ENCODE measurements at regions not wholly inside any gene's neighbourhood (a gene's known extent, or its start where the extent isn't known, plus 50 kb on each side); places are given as distances from the start of the nearest gene placed in this dataset.

- no peak for TF ChIP-seq CTCF (IDR thresholded peaks at IDR 0.05)
- no peak for TF ChIP-seq POLR2AphosphoS5 (IDR thresholded peaks at IDR 0.05)
- no peak for TF ChIP-seq POLR2A (IDR thresholded peaks at IDR 0.05)
- TF ChIP-seq EP300 (IDR thresholded peaks at IDR 0.05; ENCODE audit: low read depth) = no peak
- H3K27ac ChIP-seq = no peak overlapping the region
- DNase-seq = no peak
- no peaks in the 10 kb centered on the region for H3K27me3 ChIP-seq
- in situ Hi-C loops (cut with MboI; ENCODE audit: low pct_ligation_motif_present in 1 of 4, low pct_unique_long_range_greater_than_20kb in 1 of 4, low sequenced_read_pairs in 3 of 4) = no loop called here
- intact Hi-C loops (cut with DNase I; ENCODE audit: low total_unique reads) = no loop called here
- H3K4me3 ChIP-seq = no peak overlapping the region
- H3K9me3 ChIP-seq = no peaks in the 10 kb centered on the region
- no peaks in the 10 kb centered on the region for H3K4me1 ChIP-seq
- 63 to 65% methylated on average over 1 to 4 of the region's 4 CpGs for WGBS, 2 donors (ENCODE audit: low coverage in 1 of 2)
- H3K36me3 ChIP-seq = no peaks in the 10 kb centered on the region
Measured at GRCh38 chr9:88732128-88732527, 197.2 kb downstream of the NXNL2 start.

GRCh38 chr9:88733651-88734421, 198.9 kb downstream of the NXNL2 start:
- Histone ChIP-seq H3K36me3 (no peaks in the 10 kb centered on the region), H3K4me1 (no peaks in the 10 kb centered on the region), H3K27me3 (no peaks in the 10 kb centered on the region), H3K9me3 (no peaks in the 10 kb centered on the region), H3K4me3 (no peak overlapping the region), H3K27ac (no peak overlapping the region)
- in situ Hi-C loops (cut with MboI; ENCODE audit: low pct_ligation_motif_present in 1 of 4, low pct_unique_long_range_greater_than_20kb in 1 of 4, low sequenced_read_pairs in 3 of 4) = no loop called here
- intact Hi-C loops (cut with DNase I; ENCODE audit: low total_unique reads) = no loop called here
- WGBS, 2 donors (ENCODE audit: low coverage in 1 of 2) = 71 to 77% methylated on average over 5 to 8 of the region's 8 CpGs
- no peak for TF ChIP-seq POLR2A (IDR thresholded peaks at IDR 0.05)
- TF ChIP-seq POLR2AphosphoS5 (IDR thresholded peaks at IDR 0.05) = no peak
- no peak for TF ChIP-seq CTCF (IDR thresholded peaks at IDR 0.05)
- no peak for TF ChIP-seq EP300 (IDR thresholded peaks at IDR 0.05; ENCODE audit: low read depth)
- no peak for DNase-seq

GRCh38 chr9:88734527-88734926, 199.5 kb downstream of the NXNL2 start:
- intact Hi-C loops (cut with DNase I; ENCODE audit: low total_unique reads) (no loop called here), in situ Hi-C loops (cut with MboI; ENCODE audit: low pct_ligation_motif_present in 1 of 4, low pct_unique_long_range_greater_than_20kb in 1 of 4, low sequenced_read_pairs in 3 of 4) (no loop called here)

GRCh38 chr9:88736136-88736637, 201.2 kb downstream of the NXNL2 start:
- Histone ChIP-seq H3K4me3 (no peak overlapping the region), H3K27ac (no peak overlapping the region), H3K9me3 (no peaks in the 10 kb centered on the region), H3K4me1 (no peaks in the 10 kb centered on the region), H3K27me3 (no peaks in the 10 kb centered on the region), H3K36me3 (no peaks in the 10 kb centered on the region)
- in situ Hi-C loops (cut with MboI; ENCODE audit: low pct_ligation_motif_present in 1 of 4, low pct_unique_long_range_greater_than_20kb in 1 of 4, low sequenced_read_pairs in 3 of 4) (no loop called here), intact Hi-C loops (cut with DNase I; ENCODE audit: low total_unique reads) (loop anchor here (1.0 to 5.0 kb wide), 2 partner anchors 23 to 539 kb away; no protein-coding TSS in a partner anchor)
- DNase-seq = no peak
- no peak for TF ChIP-seq CTCF (IDR thresholded peaks at IDR 0.05)
- TF ChIP-seq POLR2A (IDR thresholded peaks at IDR 0.05) = no peak
- no peak for TF ChIP-seq EP300 (IDR thresholded peaks at IDR 0.05; ENCODE audit: low read depth)
- no peak for TF ChIP-seq POLR2AphosphoS5 (IDR thresholded peaks at IDR 0.05)
- WGBS, 2 donors (ENCODE audit: low coverage in 1 of 2) = 56 to 57% methylated on average over 1 of the region's 1 CpG

More at GRCh38 chr9:88734527-88734926, 199.5 kb downstream of the NXNL2 start:
- no peaks in the 10 kb centered on the region for H3K27me3 ChIP-seq
- H3K27ac ChIP-seq = no peak overlapping the region
- H3K9me3 ChIP-seq = no peaks in the 10 kb centered on the region
- TF ChIP-seq EP300 (IDR thresholded peaks at IDR 0.05; ENCODE audit: low read depth) (no peak), CTCF (IDR thresholded peaks at IDR 0.05) (no peak), POLR2A (IDR thresholded peaks at IDR 0.05) (no peak), POLR2AphosphoS5 (IDR thresholded peaks at IDR 0.05) (no peak)
- no peaks in the 10 kb centered on the region for H3K36me3 ChIP-seq
- H3K4me3 ChIP-seq = no peak overlapping the region
- DNase-seq = no peak
- H3K4me1 ChIP-seq = no peaks in the 10 kb centered on the region

Data from transverse colon (tissue), 4 donors.